ENCODE measurements at regions not wholly inside any gene's neighbourhood (a gene's known extent, or its start where the extent isn't known, plus 50 kb on each side); places are given as distances from the start of the nearest gene placed in this dataset.
"Not testable (repeated sequence)": the region's sequence is repeated elsewhere in the genome, so short reads cannot be mapped to it uniquely, and the experiment has no call there.

GRCh38 chr21:15283138-15283537, 218.3 kb upstream of the NRIP1 start:
- no peak for DNase-seq

GRCh38 chr21:15283789-15284188, 219.0 kb upstream of the NRIP1 start:
- no peak for DNase-seq

GRCh38 chr21:15285556-15285955, 220.8 kb upstream of the NRIP1 start:
- no peak for DNase-seq

- DNase-seq: no peak
Measured at GRCh38 chr21:15289246-15289645, 224.4 kb upstream of the NRIP1 start.

GRCh38 chr21:15289896-15290841, 225.4 kb upstream of the NRIP1 start:
- no peak for DNase-seq

GRCh38 chr21:15291621-15292266, 226.9 kb upstream of the NRIP1 start:
- DNase-seq: no peak

- DNase-seq: no peak
Measured at GRCh38 chr21:15293240-15293639, 228.4 kb upstream of the NRIP1 start.

GRCh38 chr21:15295875-15296274, 231.1 kb upstream of the NRIP1 start:
- DNase-seq: no peak

GRCh38 chr21:15297824-15298223, 233.0 kb upstream of the NRIP1 start:
- DNase-seq: no peak

GRCh38 chr21:15298306-15298705, 233.5 kb upstream of the NRIP1 start:
- no peak for DNase-seq

- DNase-seq: not testable (repeated sequence)
Measured at GRCh38 chr21:15298755-15299154, 234.0 kb upstream of the NRIP1 start.

- DNase-seq: no peak
Measured at GRCh38 chr21:15300131-15300530, 235.3 kb upstream of the NRIP1 start.

GRCh38 chr21:15301014-15301413, 236.2 kb upstream of the NRIP1 start:
- DNase-seq: no peak

- DNase-seq: no peak
Measured at GRCh38 chr21:15301736-15302135, 236.9 kb upstream of the NRIP1 start.

GRCh38 chr21:15306271-15306670, 241.5 kb upstream of the NRIP1 start:
- no peak for DNase-seq

- no peak for DNase-seq
Measured at GRCh38 chr21:15308333-15308732, 243.5 kb upstream of the NRIP1 start.

- no peak for DNase-seq
Measured at GRCh38 chr21:15309022-15309590, 244.3 kb upstream of the NRIP1 start.

GRCh38 chr21:15309721-15310120, 244.9 kb upstream of the NRIP1 start:
- no peak for DNase-seq

GRCh38 chr21:15311510-15311909, 246.7 kb upstream of the NRIP1 start:
- no peak for DNase-seq

GRCh38 chr21:15317034-15317433, 252.2 kb upstream of the NRIP1 start:
- not testable (repeated sequence) for DNase-seq

- no peak for DNase-seq
Measured at GRCh38 chr21:15319727-15320126, 254.9 kb upstream of the NRIP1 start.

GRCh38 chr21:15324542-15324941, 259.7 kb upstream of the NRIP1 start:
- no peak for DNase-seq

GRCh38 chr21:15326032-15326867, 261.4 kb upstream of the NRIP1 start:
- no peak for DNase-seq

Data from NCI-H1048 (cell line).